NCI-H524 treated with DMSO at 0.1 percent for 48 hours (cell line): ENCODE measurements at regions not wholly inside any gene's neighbourhood (a gene's known extent, or its start where the extent isn't known, plus 50 kb on each side); places are given as distances from the start of the nearest gene placed in this dataset.

ENCODE experiments used
- DNase-seq: peaks from one replicate; lab custom pipeline; 2025; lab: John Stamatoyannopoulos, UW

- no peak for DNase-seq
Measured at GRCh38 chr3:30069056-30069455, 537.3 kb upstream of the TGFBR2 start.

GRCh38 chr3:30073040-30073439, 533.4 kb upstream of the TGFBR2 start:
- no peak for DNase-seq

GRCh38 chr3:30073622-30074021, 532.8 kb upstream of the TGFBR2 start:
- DNase-seq = no peak

- no peak for DNase-seq
Measured at GRCh38 chr3:30075514-30075913, 530.9 kb upstream of the TGFBR2 start.

GRCh38 chr3:30076899-30077298, 529.5 kb upstream of the TGFBR2 start:
- DNase-seq = no peak

GRCh38 chr3:30077746-30078145, 528.7 kb upstream of the TGFBR2 start:
- no peak for DNase-seq

- no peak for DNase-seq
Measured at GRCh38 chr3:30078736-30079135, 527.7 kb upstream of the TGFBR2 start.

GRCh38 chr3:30081904-30082303, 524.5 kb upstream of the TGFBR2 start:
- DNase-seq = no peak

GRCh38 chr3:30082652-30083051, 523.7 kb upstream of the TGFBR2 start:
- DNase-seq = no peak

- DNase-seq = no peak
Measured at GRCh38 chr3:30083315-30083714, 523.1 kb upstream of the TGFBR2 start.

- no peak for DNase-seq
Measured at GRCh38 chr3:30084316-30084715, 522.1 kb upstream of the TGFBR2 start.

GRCh38 chr3:30084971-30085403, 521.4 kb upstream of the TGFBR2 start:
- DNase-seq = no peak

- no peak for DNase-seq
Measured at GRCh38 chr3:30085486-30085885, 520.9 kb upstream of the TGFBR2 start.

- DNase-seq = no peak
Measured at GRCh38 chr3:30091686-30092085, 514.7 kb upstream of the TGFBR2 start.

GRCh38 chr3:30097022-30097650, 509.3 kb upstream of the TGFBR2 start:
- no peak for DNase-seq

- DNase-seq = no peak
Measured at GRCh38 chr3:30098243-30098642, 508.2 kb upstream of the TGFBR2 start.

GRCh38 chr3:30098653-30099455, 507.5 kb upstream of the TGFBR2 start:
- no peak for DNase-seq

GRCh38 chr3:30102356-30102755, 504.0 kb upstream of the TGFBR2 start:
- DNase-seq = no peak

- DNase-seq = no peak
Measured at GRCh38 chr3:30103186-30103585, 503.2 kb upstream of the TGFBR2 start.

GRCh38 chr3:30107531-30107930, 498.9 kb upstream of the TGFBR2 start:
- DNase-seq = no peak

- no peak for DNase-seq
Measured at GRCh38 chr3:30112411-30112810, 494.0 kb upstream of the TGFBR2 start.

- no peak for DNase-seq
Measured at GRCh38 chr3:30112902-30113484, 493.4 kb upstream of the TGFBR2 start.

GRCh38 chr3:30113906-30114305, 492.5 kb upstream of the TGFBR2 start:
- DNase-seq = no peak
